T-cell (primary cell): ENCODE measurements at regions not wholly inside any gene's neighbourhood (a gene's known extent, or its start where the extent isn't known, plus 50 kb on each side); places are given as distances from the start of the nearest gene placed in this dataset.

Source experiments
- ATAC-seq, 4 experiments: fragments of 200-7000 bp in 3 of 4; fragments of 150-1000 bp in 1 of 4; cut with Tn5 transposase; replicated peaks in 1 of 4; 1 replicate in 3 of 4; 2 replicates in 1 of 4; pipeline ENCODE4 v1.10.0; 2021; ENCODE audit warnings: moderate library complexity in 3 of 4, mild to moderate bottlenecking in 2 of 4, moderate number of reproducible peaks in 1 of 4
- CTCF ChIA-PET, 2 donors: fragments of 300-600 bp; sonication (Branson Sonifier 250); formaldehyde crosslinking; loops; one replicate each; lab custom pipeline; 2022; ENCODE audit warnings: antibody characterized with exemption in 2 of 2; lab: Charles Lee
- POLR2A ChIA-PET, 2 donors: fragments of 300-600 bp; sonication (Branson Sonifier 250); formaldehyde crosslinking; loops; one replicate each; lab custom pipeline; 2022; ENCODE audit warnings: antibody characterized with exemption in 2 of 2; lab: Charles Lee
- DNase-seq, 35 experiments: peaks; one replicate each; pipeline versions ENCODE4 v3.0.0 to v3.0.0-alpha.2; 2013 to 2023
- H3K27ac ChIP-seq: one replicate; pipeline ENCODE4 v1.5.1; 2013; ENCODE audit warnings: low read length
- H3K27me3 ChIP-seq, 2 experiments: replicated peaks in 1 of 2; 1 replicate in 1 of 2; 2 replicates in 1 of 2; pipeline versions ENCODE4 v1.6.1 to v1.7.0; 2013; ENCODE audit warnings: low read length in 1 of 2, mixed read lengths in 1 of 2; ENCODE audit not compliant: control insufficient read depth in 2 of 2, insufficient read depth in 2 of 2; ENCODE audit errors: extremely low read depth in 1 of 2
- H3K36me3 ChIP-seq, 2 donors: 1 replicate in 1 of 2; 2 replicates in 1 of 2; pipeline versions ENCODE4 v1.6.1 to v1.7.0; 2013; ENCODE audit warnings: low read length in 1 of 2; ENCODE audit not compliant: control insufficient read depth in 2 of 2, insufficient read depth in 1 of 2; ENCODE audit errors: extremely low read depth in 1 of 2
- H3K4me1 ChIP-seq, 2 experiments: 1 replicate in 1 of 2; 2 replicates in 1 of 2; pipeline versions ENCODE4 v1.6.1 to v1.7.0; 2013; ENCODE audit warnings: low read length in 2 of 2, mixed read lengths in 1 of 2; ENCODE audit not compliant: insufficient read depth in 2 of 2, control insufficient read depth in 1 of 2; ENCODE audit errors: extremely low read depth in 1 of 2
- H3K4me3 ChIP-seq, 2 donors: 1 replicate in 1 of 2; 2 replicates in 1 of 2; pipeline versions ENCODE4 v1.5.1 to v1.7.0; 2013; ENCODE audit warnings: mild to moderate bottlenecking in 2 of 2, low read length in 1 of 2, moderate library complexity in 1 of 2; ENCODE audit not compliant: control insufficient read depth in 1 of 2; ENCODE audit errors: extremely low read depth in 1 of 2
- H3K9me3 ChIP-seq: 2 replicates; pipeline ENCODE4 v1.7.0; 2013
- H3K27ac Mint-ChIP-seq, 2 donors: one replicate each; pipeline ENCODE4 v1.8.0; 2020 to 2021; ENCODE audit warnings: mild to moderate bottlenecking in 2 of 2, mixed read lengths in 2 of 2
- H3K27me3 Mint-ChIP-seq, 2 donors: one replicate each; pipeline ENCODE4 v1.8.0; 2021 to 2022; ENCODE audit warnings: mixed read lengths in 2 of 2
- H3K36me3 Mint-ChIP-seq: one replicate; pipeline ENCODE4 v1.8.0; 2021; ENCODE audit warnings: mixed read lengths
- H3K4me1 Mint-ChIP-seq, 3 donors: one replicate each; pipeline ENCODE4 v1.8.0; 2020 to 2022; ENCODE audit warnings: mixed read lengths in 3 of 3, mild to moderate bottlenecking in 1 of 3
- H3K4me3 Mint-ChIP-seq, 3 donors: one replicate each; pipeline ENCODE4 v1.8.0; 2020 to 2022; ENCODE audit warnings: mild to moderate bottlenecking in 3 of 3, mixed read lengths in 3 of 3, moderate library complexity in 3 of 3
- H3K9me3 Mint-ChIP-seq, 3 donors: one replicate each; pipeline ENCODE4 v1.8.0; 2020 to 2022; ENCODE audit warnings: mixed read lengths in 3 of 3
- WGBS: methylation state at CpG from one replicate; pipeline ENCODE4 v1.1.5; 2013; ENCODE audit warnings: missing lambda C conversion rate; ENCODE audit not compliant: insufficient coverage; 5-methylcytosine and 5-hydroxymethylcytosine counted together

- no CpG with 5 or more reads among the region's 1 CpG for WGBS
- Mint-ChIP-seq H3K27ac (no peak overlapping the region), H3K27me3 (peaks cover 0 to 6% of the 10 kb centered on the region in 2 donors), H3K4me3 (no peak overlapping the region), H3K4me1 (no peaks in the 10 kb centered on the region), H3K9me3 (peaks cover 3 to 5% (median 4%) of the 10 kb centered on the region in 3 donors), H3K36me3 (no peaks in the 10 kb centered on the region)
- Histone ChIP-seq H3K36me3 (no peaks in the 10 kb centered on the region), H3K4me3 (no peak overlapping the region), H3K27me3 (no peaks in the 10 kb centered on the region), H3K9me3 (no peaks in the 10 kb centered on the region), H3K4me1 (no peaks in the 10 kb centered on the region), H3K27ac (no peak overlapping the region)
- DNase-seq (no peak), ATAC-seq (no peak)
- POLR2A ChIA-PET: interaction anchor here in 1 of 2 donors (1.2 kb wide), 1 partner anchor 11 kb away, joined by 3 read pairs; no protein-coding TSS in a partner anchor
- CTCF ChIA-PET: no interaction called here
These were observed 160.2 kb downstream of the PMAIP1 start for GRCh38 chr18:60060026-60060425.

DNA sequence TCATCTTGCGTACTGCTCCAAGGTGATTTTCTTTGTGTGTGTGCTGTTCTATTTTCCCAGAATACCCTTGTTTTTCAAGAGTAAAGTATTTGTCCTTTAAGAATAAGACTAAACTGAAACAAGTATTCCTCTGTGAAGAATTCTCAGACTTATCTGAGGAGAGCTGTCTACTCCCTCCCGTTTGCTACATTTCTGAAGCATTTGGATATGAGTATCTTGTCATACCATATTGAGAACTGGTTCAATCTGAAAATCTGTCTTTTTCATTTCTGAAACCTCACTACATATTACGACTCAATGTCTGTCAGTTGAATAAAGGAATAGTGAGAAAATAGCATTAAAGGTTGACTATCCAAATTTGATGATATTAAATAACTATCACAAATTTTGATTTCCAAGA, 159.4 kb downstream of the PMAIP1 start:
- Histone ChIP-seq H3K27ac (no peak overlapping the region), H3K4me1 (no peaks in the 10 kb centered on the region), H3K4me3 (no peak overlapping the region), H3K27me3 (peaks cover 0 to 2% of the 10 kb centered on the region in 2 experiments), H3K9me3 (no peaks in the 10 kb centered on the region), H3K36me3 (no peaks in the 10 kb centered on the region)
- Mint-ChIP-seq H3K27ac (no peak overlapping the region), H3K9me3 (peaks cover 3 to 5% (median 4%) of the 10 kb centered on the region in 3 donors), H3K4me1 (no peaks in the 10 kb centered on the region), H3K27me3 (peaks cover 0 to under 1% of the 10 kb centered on the region in 2 donors), H3K36me3 (no peaks in the 10 kb centered on the region), H3K4me3 (no peak overlapping the region)
- no peak for DNase-seq
- ChIA-PET POLR2A (interaction anchor here in 1 of 2 donors (1.2 kb wide), 1 partner anchor 12 kb away, joined by 3 read pairs; no protein-coding TSS in a partner anchor), CTCF (no interaction called here)
- no CpG with 5 or more reads among the region's 3 CpGs for WGBS
- no peak for ATAC-seq

DNA sequence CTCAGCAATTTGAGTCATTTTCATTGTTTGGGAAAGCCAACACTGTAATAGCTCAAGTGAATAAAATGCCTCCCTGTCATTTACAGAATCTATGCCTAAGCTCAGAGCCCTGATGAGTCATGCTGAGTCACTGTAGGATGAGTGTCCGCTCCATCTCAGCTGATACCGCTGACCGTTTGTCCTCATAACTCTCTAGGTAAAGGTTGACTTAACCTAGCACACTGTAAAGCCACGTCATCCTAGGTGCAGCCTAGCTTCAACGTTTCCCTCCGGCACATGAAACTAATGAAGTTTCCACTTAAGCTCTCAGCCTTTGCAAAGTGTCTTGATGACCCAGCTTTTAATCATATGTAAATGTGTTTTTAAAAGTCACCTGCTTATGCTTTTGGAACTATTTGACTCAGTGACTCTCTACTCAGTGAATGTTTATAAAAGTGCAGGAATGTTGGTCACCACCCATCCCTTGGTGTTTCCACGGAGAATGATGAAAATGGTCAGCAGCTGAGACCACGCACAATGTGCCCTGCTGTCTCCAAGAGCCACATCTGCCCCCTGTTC, 154.0 kb downstream of the PMAIP1 start:
- no peak overlapping the region for H3K27ac ChIP-seq
- ChIA-PET POLR2A (no interaction called here), CTCF (no interaction called here)

GRCh38 chr18:60050821-60051220, 151.0 kb downstream of the PMAIP1 start:
- Mint-ChIP-seq H3K4me1 (no peaks in the 10 kb centered on the region), H3K9me3 (peaks cover 0 to 4% (median 0%) of the 10 kb centered on the region in 3 donors), H3K36me3 (no peaks in the 10 kb centered on the region), H3K4me3 (no peak overlapping the region), H3K27ac (no peak overlapping the region), H3K27me3 (peaks cover 0 to 4% of the 10 kb centered on the region in 2 donors)
- H3K4me1 ChIP-seq: no peaks in the 10 kb centered on the region
- peaks cover 0 to 2% of the 10 kb centered on the region in 2 experiments for H3K27me3 ChIP-seq
- ATAC-seq (no peak), DNase-seq (no peak)
- WGBS: 80% methylated on average over 1 of the region's 1 CpG
- no peaks in the 10 kb centered on the region for H3K36me3 ChIP-seq
- CTCF ChIA-PET: no interaction called here
- no peak overlapping the region for H3K4me3 ChIP-seq
- no peak overlapping the region for H3K27ac ChIP-seq
- POLR2A ChIA-PET: no interaction called here
- no peaks in the 10 kb centered on the region for H3K9me3 ChIP-seq

More for the DNA sequence above, 154.0 kb downstream of the PMAIP1 start:
- 78% methylated on average over 6 of the region's 8 CpGs for WGBS
- no peaks in the 10 kb centered on the region for H3K36me3 Mint-ChIP-seq
- H3K27me3 ChIP-seq: peaks cover 0 to 2% of the 10 kb centered on the region in 2 experiments
- H3K36me3 ChIP-seq: no peaks in the 10 kb centered on the region
- no peaks in the 10 kb centered on the region for H3K9me3 ChIP-seq
- H3K4me3 Mint-ChIP-seq: no peak overlapping the region
- H3K27me3 Mint-ChIP-seq: peaks cover 0 to 4% of the 10 kb centered on the region in 2 donors
- ATAC-seq: no peak
- H3K9me3 Mint-ChIP-seq: peaks cover 3 to 8% (median 5%) of the 10 kb centered on the region in 3 donors
- no peaks in the 10 kb centered on the region for H3K4me1 ChIP-seq
- H3K4me3 ChIP-seq: no peak overlapping the region
- no peak overlapping the region for H3K27ac Mint-ChIP-seq
- no peak for DNase-seq
- no peaks in the 10 kb centered on the region for H3K4me1 Mint-ChIP-seq

GRCh38 chr18:60049172-60049571, 149.4 kb downstream of the PMAIP1 start:
- Histone ChIP-seq H3K4me3 (no peak overlapping the region), H3K4me1 (no peaks in the 10 kb centered on the region), H3K27me3 (no peaks in the 10 kb centered on the region), H3K27ac (no peak overlapping the region), H3K9me3 (no peaks in the 10 kb centered on the region), H3K36me3 (no peaks in the 10 kb centered on the region)
- Mint-ChIP-seq H3K36me3 (no peaks in the 10 kb centered on the region), H3K27me3 (peaks cover 0 to 4% of the 10 kb centered on the region in 2 donors), H3K9me3 (peaks cover 0 to 4% (median 0%) of the 10 kb centered on the region in 3 donors), H3K4me3 (no peak overlapping the region), H3K27ac (no peak overlapping the region), H3K4me1 (no peaks in the 10 kb centered on the region)
- ATAC-seq (no peak), DNase-seq (no peak)
- POLR2A ChIA-PET: no interaction called here
- CTCF ChIA-PET: no interaction called here

GRCh38 chr18:60047556-60047955, 147.8 kb downstream of the PMAIP1 start:
- H3K27ac ChIP-seq: no peak overlapping the region
- Mint-ChIP-seq H3K27ac (no peak overlapping the region), H3K4me3 (no peak overlapping the region), H3K27me3 (peaks cover 0 to 2% of the 10 kb centered on the region in 2 donors), H3K36me3 (no peaks in the 10 kb centered on the region), H3K4me1 (no peaks in the 10 kb centered on the region), H3K9me3 (peaks cover 0 to 4% (median 0%) of the 10 kb centered on the region in 3 donors)
- no peaks in the 10 kb centered on the region for H3K36me3 ChIP-seq
- no peaks in the 10 kb centered on the region for H3K4me1 ChIP-seq
- no peak for ATAC-seq
- ChIA-PET POLR2A (no interaction called here), CTCF (no interaction called here)
- no peak overlapping the region for H3K4me3 ChIP-seq
- no peaks in the 10 kb centered on the region for H3K27me3 ChIP-seq
- H3K9me3 ChIP-seq: no peaks in the 10 kb centered on the region
- no peak for DNase-seq
